IMR-90 (cell line): ENCODE measurements at regions not wholly inside any gene's neighbourhood (a gene's known extent, or its start where the extent isn't known, plus 50 kb on each side); places are given as distances from the start of the nearest gene placed in this dataset.

Experiments used
- ATAC-seq: fragments of 200-7000 bp; cut with Tn5 transposase; 2 replicates; pipeline ENCODE4 v1.9.1; 2020; ENCODE audit warnings: low read depth, mild to moderate bottlenecking, moderate library complexity
- BruUV-seq: library from RNA; stranded (reverse); fragments of 400-500 nt; replicated peaks from 2 replicates; lab custom pipeline; 2021; lab: Mats Ljungman, UMichigan
- CTCF ChIA-PET: fragments of 300-600 bp; formaldehyde crosslinking; extraction: SDS; loops from one replicate; lab custom pipeline; 2021; ENCODE audit warnings: antibody characterized with exemption; lab: Yijun Ruan, JAX
- POLR2A ChIA-PET: fragments of 300-600 bp; sonication (Branson Sonifier 250); formaldehyde crosslinking; loops from one replicate; lab custom pipeline; 2022; ENCODE audit warnings: antibody characterized with exemption; ENCODE audit not compliant: unreplicated experiment; lab: Charles Lee
- DNase-seq: peaks from one replicate; pipeline ENCODE4 v3.0.0; 2013
- H2AFZ ChIP-seq: replicated peaks from 2 replicates; pipeline ENCODE3; 2013; ENCODE audit warnings: low read length, mild to moderate bottlenecking; ENCODE audit not compliant: poor library complexity
- H2AK5ac ChIP-seq: 2 replicates; pipeline ENCODE4 v1.6.1; 2013; ENCODE audit warnings: low read depth, low read length, inconsistent platforms
- H2AK9ac ChIP-seq: replicated peaks from 2 replicates; pipeline ENCODE3; 2013; ENCODE audit warnings: mild to moderate bottlenecking, low read depth, low read length, moderate library complexity; ENCODE audit not compliant: poor library complexity
- H2BK120ac ChIP-seq: 2 replicates; pipeline ENCODE4 v1.6.1; 2013; ENCODE audit warnings: low read depth, low read length, inconsistent platforms
- H2BK15ac ChIP-seq: 3 replicates; pipeline ENCODE4 v1.6.1; 2013; ENCODE audit warnings: low read depth, low read length, inconsistent platforms
- H2BK20ac ChIP-seq: 2 replicates; pipeline ENCODE4 v1.6.1; 2013; ENCODE audit warnings: low read depth, mild to moderate bottlenecking, inconsistent platforms, low read length, moderate library complexity
- H2BK5ac ChIP-seq: 2 replicates; pipeline ENCODE4 v1.6.1; 2013; ENCODE audit warnings: mild to moderate bottlenecking, low read depth, low read length, inconsistent platforms; ENCODE audit not compliant: poor library complexity, severe bottlenecking
- H3K14ac ChIP-seq: replicated peaks from 2 replicates; pipeline ENCODE4 v1.6.1; 2013; ENCODE audit warnings: low read depth, low read length, inconsistent platforms
- H3K18ac ChIP-seq: 2 replicates; pipeline ENCODE4 v1.6.1; 2013; ENCODE audit warnings: low read depth, low read length, control low read depth
- H3K23ac ChIP-seq: 2 replicates; pipeline ENCODE4 v1.6.1; 2013; ENCODE audit warnings: low read depth, low read length, inconsistent platforms
- H3K27ac ChIP-seq: 2 replicates; pipeline ENCODE4 v1.5.1; 2013; ENCODE audit warnings: mild to moderate bottlenecking, control low read depth, low read length; ENCODE audit not compliant: insufficient read depth
- H3K27me3 ChIP-seq: 2 replicates; pipeline ENCODE4 v1.6.1; 2013; ENCODE audit warnings: low read length; ENCODE audit not compliant: control insufficient read depth, insufficient read depth
- H3K36me3 ChIP-seq: 2 replicates; pipeline ENCODE4 v1.6.1; 2013; ENCODE audit warnings: low read length, mixed read lengths; ENCODE audit not compliant: control insufficient read depth, insufficient read depth
- H3K4ac ChIP-seq: 2 replicates; pipeline ENCODE4 v1.6.1; 2013; ENCODE audit warnings: low read depth, low read length, inconsistent platforms
- H3K4me1 ChIP-seq: 2 replicates; pipeline ENCODE4 v1.6.1; 2013; ENCODE audit warnings: low read length, mixed read lengths; ENCODE audit not compliant: control insufficient read depth, insufficient read depth
- H3K4me2 ChIP-seq: 2 replicates; pipeline ENCODE4 v1.6.1; 2013; ENCODE audit warnings: low read depth, mild to moderate bottlenecking, control low read depth, low read length, moderate library complexity
- H3K4me3 ChIP-seq: 2 replicates; pipeline ENCODE4 v1.5.1; 2013; ENCODE audit warnings: low read depth, mild to moderate bottlenecking, control low read depth, low read length, moderate library complexity; ENCODE audit not compliant: insufficient read depth
- H3K56ac ChIP-seq: 2 replicates; pipeline ENCODE4 v1.6.1; 2013; ENCODE audit warnings: low read length, inconsistent platforms; ENCODE audit not compliant: insufficient read depth; ENCODE audit errors: extremely low read depth
- H3K79me1 ChIP-seq, 2 experiments: 2 replicates each; pipeline ENCODE4 v1.6.1; 2013; ENCODE audit warnings: low read length in 2 of 2, inconsistent platforms in 1 of 2, low read depth in 1 of 2
- H3K9ac ChIP-seq: 2 replicates; pipeline ENCODE4 v1.6.1; 2013; ENCODE audit warnings: low read depth, low read length, control low read depth
- H3K9me1 ChIP-seq: 2 replicates; pipeline ENCODE4 v1.6.1; 2013; ENCODE audit warnings: low read length, inconsistent platforms; ENCODE audit not compliant: insufficient read depth
- H3K9me3 ChIP-seq: 2 replicates; pipeline ENCODE4 v1.6.1; 2013; ENCODE audit warnings: low read length; ENCODE audit not compliant: control insufficient read depth, insufficient read depth
- H4K20me1 ChIP-seq: 2 replicates; pipeline ENCODE4 v1.6.1; 2013; ENCODE audit warnings: low read length, inconsistent platforms; ENCODE audit not compliant: insufficient read depth
- H4K5ac ChIP-seq: 2 replicates; pipeline ENCODE4 v1.6.1; 2013; ENCODE audit warnings: mild to moderate bottlenecking, low read depth, low read length, control low read depth
- H4K8ac ChIP-seq, 2 experiments: 2 replicates each; pipeline ENCODE4 v1.6.1; 2013; ENCODE audit warnings: low read depth in 2 of 2, low read length in 2 of 2, control low read depth in 1 of 2, inconsistent platforms in 1 of 2
- H4K91ac ChIP-seq: 2 replicates; pipeline ENCODE4 v1.6.1; 2013; ENCODE audit warnings: low read depth, low read length, inconsistent platforms; ENCODE audit not compliant: insufficient read depth
- BHLHE40 ChIP-seq: fragments of 150-350 bp; IDR thresholded peaks from 2 replicates; pipeline ENCODE4 v1.6.1; 2016; ENCODE audit warnings: mild to moderate bottlenecking, low read depth, low read length
- WGBS, 2 experiments: methylation state at CpG; one replicate each; pipeline versions ENCODE4 v1.1.5 to v1.1.7; 2013; ENCODE audit warnings: missing lambda C conversion rate in 2 of 2; ENCODE audit not compliant: insufficient read length in 1 of 2; ENCODE audit errors: extremely low coverage in 2 of 2; 5-methylcytosine and 5-hydroxymethylcytosine counted together
- dilution Hi-C: fragments of 300-500 bp; cut with HindIII; formaldehyde crosslinking; loops from one replicate; pipeline ENCODE4 v1.14.3; 2018; ENCODE audit warnings: low sequenced_read_pairs; ENCODE audit not compliant: unreplicated experiment
- in situ Hi-C: fragments of 300-500 bp; cut with MboI; formaldehyde crosslinking; loops from 3 replicates; pipeline ENCODE4 v1.14.3; 2019; ENCODE audit warnings: low sequenced_read_pairs, inconsistent platforms, mixed read lengths
- intact Hi-C: fragments of 100-400 bp; cut with micrococcal nuclease; formaldehyde crosslinking; loops from 2 replicates; pipeline ENCODE4 v1.10.0; 2022
- TF ChIP-seq, protein P1 (sequence below): fragments of 150-350 bp; IDR thresholded peaks from 2 replicates; pipeline ENCODE4 v1.6.1; 2016; ENCODE audit warnings: low read depth, mild to moderate bottlenecking, low read length, moderate library complexity, borderline replicate concordance
- TF ChIP-seq, protein P2 (sequence below): conservative IDR thresholded peaks from 2 replicates; pipeline ENCODE4 v1.5.1; 2012; ENCODE audit warnings: mild to moderate bottlenecking, low read depth, low read length, improper control_type of control experiment
- TF ChIP-seq, protein P3 (sequence below): fragments of 150-350 bp; IDR thresholded peaks from 2 replicates; pipeline ENCODE4 v1.6.1; 2017; ENCODE audit warnings: mild to moderate bottlenecking, antibody characterized with exemption, low read length, low read depth

DNA sequence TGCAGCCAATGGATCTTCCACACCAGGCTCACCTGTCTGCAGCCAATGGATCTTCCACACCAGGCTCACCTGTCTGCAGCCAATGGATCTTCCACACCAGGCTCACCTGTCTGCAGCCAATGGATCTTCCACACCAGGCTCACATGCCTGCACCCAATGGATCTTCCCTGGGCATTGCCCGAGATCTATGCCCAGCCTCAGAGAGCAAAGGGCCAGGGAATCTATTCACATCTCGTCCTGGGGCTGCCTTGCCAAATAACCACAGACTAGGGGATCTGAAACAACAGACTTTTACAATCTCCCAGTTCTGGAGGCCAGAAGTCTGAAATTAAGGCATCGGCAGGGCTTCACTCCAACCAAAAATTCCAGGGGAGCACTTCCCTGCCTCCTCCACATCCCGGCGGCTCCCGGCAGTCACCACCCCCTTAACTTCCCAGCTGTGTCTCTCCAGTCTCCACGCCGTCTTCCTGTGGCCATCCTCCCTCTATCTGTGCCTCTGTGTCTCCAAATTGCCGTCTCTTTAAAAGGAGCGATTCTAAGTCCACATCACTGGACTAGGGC, 92.4 kb upstream of the PPP2R2D start:
- H2BK5ac ChIP-seq: no peak overlapping the region
- H3K9me1 ChIP-seq: no peaks in the 10 kb centered on the region
- H2AK9ac ChIP-seq: no peak overlapping the region
- no peak overlapping the region for H3K56ac ChIP-seq
- H2AFZ ChIP-seq: no peak overlapping the region
- no peaks in the 10 kb centered on the region for H3K27me3 ChIP-seq
- no peak overlapping the region for H3K4me2 ChIP-seq
- ATAC-seq (no peak), DNase-seq (no peak)
- intact Hi-C loops: no loop called here
- no peak overlapping the region for H3K27ac ChIP-seq
- in situ Hi-C loops: no loop called here
- H4K5ac ChIP-seq: no peak overlapping the region
- BruUV-seq: no TSS peak
- dilution Hi-C loops: no loop called here
- peaks cover 40% of the 10 kb centered on the region for H3K9me3 ChIP-seq
- H3K9ac ChIP-seq: no peak overlapping the region
- no peak overlapping the region for H2AK5ac ChIP-seq
- H2BK120ac ChIP-seq: no peak overlapping the region
- H4K8ac ChIP-seq: no peak overlapping the region
- no peak overlapping the region for H3K23ac ChIP-seq
- TF ChIP-seq BHLHE40: no peak
- TF ChIP-seq, protein P1, sequence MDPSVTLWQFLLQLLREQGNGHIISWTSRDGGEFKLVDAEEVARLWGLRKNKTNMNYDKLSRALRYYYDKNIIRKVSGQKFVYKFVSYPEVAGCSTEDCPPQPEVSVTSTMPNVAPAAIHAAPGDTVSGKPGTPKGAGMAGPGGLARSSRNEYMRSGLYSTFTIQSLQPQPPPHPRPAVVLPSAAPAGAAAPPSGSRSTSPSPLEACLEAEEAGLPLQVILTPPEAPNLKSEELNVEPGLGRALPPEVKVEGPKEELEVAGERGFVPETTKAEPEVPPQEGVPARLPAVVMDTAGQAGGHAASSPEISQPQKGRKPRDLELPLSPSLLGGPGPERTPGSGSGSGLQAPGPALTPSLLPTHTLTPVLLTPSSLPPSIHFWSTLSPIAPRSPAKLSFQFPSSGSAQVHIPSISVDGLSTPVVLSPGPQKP: no peak
- TF ChIP-seq, protein P2, sequence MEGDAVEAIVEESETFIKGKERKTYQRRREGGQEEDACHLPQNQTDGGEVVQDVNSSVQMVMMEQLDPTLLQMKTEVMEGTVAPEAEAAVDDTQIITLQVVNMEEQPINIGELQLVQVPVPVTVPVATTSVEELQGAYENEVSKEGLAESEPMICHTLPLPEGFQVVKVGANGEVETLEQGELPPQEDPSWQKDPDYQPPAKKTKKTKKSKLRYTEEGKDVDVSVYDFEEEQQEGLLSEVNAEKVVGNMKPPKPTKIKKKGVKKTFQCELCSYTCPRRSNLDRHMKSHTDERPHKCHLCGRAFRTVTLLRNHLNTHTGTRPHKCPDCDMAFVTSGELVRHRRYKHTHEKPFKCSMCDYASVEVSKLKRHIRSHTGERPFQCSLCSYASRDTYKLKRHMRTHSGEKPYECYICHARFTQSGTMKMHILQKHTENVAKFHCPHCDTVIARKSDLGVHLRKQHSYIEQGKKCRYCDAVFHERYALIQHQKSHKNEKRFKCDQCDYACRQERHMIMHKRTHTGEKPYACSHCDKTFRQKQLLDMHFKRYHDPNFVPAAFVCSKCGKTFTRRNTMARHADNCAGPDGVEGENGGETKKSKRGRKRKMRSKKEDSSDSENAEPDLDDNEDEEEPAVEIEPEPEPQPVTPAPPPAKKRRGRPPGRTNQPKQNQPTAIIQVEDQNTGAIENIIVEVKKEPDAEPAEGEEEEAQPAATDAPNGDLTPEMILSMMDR: no peak
- TF ChIP-seq, protein P3, sequence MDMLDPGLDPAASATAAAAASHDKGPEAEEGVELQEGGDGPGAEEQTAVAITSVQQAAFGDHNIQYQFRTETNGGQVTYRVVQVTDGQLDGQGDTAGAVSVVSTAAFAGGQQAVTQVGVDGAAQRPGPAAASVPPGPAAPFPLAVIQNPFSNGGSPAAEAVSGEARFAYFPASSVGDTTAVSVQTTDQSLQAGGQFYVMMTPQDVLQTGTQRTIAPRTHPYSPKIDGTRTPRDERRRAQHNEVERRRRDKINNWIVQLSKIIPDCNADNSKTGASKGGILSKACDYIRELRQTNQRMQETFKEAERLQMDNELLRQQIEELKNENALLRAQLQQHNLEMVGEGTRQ: no peak
- H4K91ac ChIP-seq: no peak overlapping the region
- no peaks in the 10 kb centered on the region for H3K36me3 ChIP-seq
- ChIA-PET CTCF (no interaction called here), POLR2A (no interaction called here)
- H3K4ac ChIP-seq: no peak overlapping the region
- H3K79me1 ChIP-seq: no peaks in the 10 kb centered on the region
- no peak overlapping the region for H2BK20ac ChIP-seq
- H3K4me1 ChIP-seq: no peaks in the 10 kb centered on the region
- WGBS, 2 experiments: 56% methylated on average over 8 of the region's 10 CpGs; no CpG with 5 or more reads in 1 of the 2 experiments
- no peak overlapping the region for H2BK15ac ChIP-seq
- H3K14ac ChIP-seq: no peak overlapping the region
- no peak overlapping the region for H3K4me3 ChIP-seq
- no peak overlapping the region for H3K18ac ChIP-seq
- H4K20me1 ChIP-seq: no peaks in the 10 kb centered on the region
